ELR (cell line): ENCODE measurements at regions not wholly inside any gene's neighbourhood (a gene's known extent, or its start where the extent isn't known, plus 50 kb on each side); places are given as distances from the start of the nearest gene placed in this dataset.
"Not testable (repeated sequence)": the region's sequence is repeated elsewhere in the genome, so short reads cannot be mapped to it uniquely, and the experiment has no call there.

Experiments used
- DNase-seq: peaks from one replicate; pipeline ENCODE4 v3.0.0-alpha.2; 2015; ENCODE audit warnings: low read depth

DNA sequence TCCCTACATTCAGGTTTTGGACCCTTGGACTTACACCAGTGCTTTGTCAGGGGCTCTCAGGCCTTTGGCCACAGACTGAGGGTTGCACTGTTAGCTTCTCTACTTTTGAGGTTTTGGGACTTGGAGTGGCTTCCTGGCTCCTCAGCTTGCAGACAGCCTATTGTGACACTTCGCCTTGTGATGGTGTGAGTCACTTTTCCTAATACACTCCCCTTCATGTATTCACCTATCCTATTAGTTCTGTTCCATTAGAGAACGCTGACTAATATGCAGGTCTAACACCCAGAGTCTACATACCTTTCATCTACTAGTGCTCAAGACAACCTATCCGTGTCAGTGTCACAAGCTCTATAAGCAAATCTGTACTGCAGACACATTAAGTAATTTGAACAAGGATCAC, 605.3 kb downstream of the KCNT2 start:
- DNase-seq, result peak; percentile 11

- not testable (repeated sequence) for DNase-seq
These were observed 605.9 kb downstream of the KCNT2 start for GRCh38 chr1:196002296-196002695.

DNA sequence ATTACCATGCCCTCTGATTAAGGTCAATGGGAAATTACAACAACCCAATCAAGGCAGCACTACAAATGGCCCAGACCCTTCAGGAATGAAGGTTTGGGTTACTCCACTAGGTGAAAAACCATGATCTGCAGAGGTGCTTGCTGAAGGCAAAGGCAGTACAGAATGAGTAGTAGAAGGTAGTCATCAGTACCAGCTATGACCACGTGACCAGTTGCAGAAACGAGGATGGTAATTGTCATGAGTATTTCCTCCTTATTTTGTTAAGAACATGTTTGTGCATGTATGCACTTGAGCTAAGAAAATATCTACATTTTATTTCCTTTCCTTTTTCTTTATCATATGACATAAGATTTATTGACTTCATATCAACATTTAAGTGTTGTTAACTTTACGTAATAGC, 607.1 kb downstream of the KCNT2 start:
- no peak for DNase-seq

DNA sequence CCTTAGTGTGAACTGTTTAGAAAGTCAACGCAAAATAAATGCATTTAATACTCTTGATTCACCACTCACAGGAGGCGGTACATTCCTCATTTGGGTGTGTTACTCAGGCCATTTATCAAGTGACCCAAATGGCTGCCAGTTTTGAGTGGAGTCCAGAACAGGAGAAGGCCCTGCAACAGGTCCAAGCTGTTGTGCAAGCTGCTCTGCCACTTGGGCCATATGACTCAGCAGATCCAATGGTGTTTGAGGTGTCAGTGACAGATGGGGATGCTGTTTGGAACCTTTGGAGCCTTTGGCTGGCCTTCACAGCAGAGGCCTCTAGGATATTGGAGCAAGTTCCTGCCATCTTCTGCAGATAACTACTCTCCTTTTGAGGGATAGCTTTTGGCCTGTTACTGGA, 609.2 kb downstream of the KCNT2 start:
- no peak for DNase-seq

DNA sequence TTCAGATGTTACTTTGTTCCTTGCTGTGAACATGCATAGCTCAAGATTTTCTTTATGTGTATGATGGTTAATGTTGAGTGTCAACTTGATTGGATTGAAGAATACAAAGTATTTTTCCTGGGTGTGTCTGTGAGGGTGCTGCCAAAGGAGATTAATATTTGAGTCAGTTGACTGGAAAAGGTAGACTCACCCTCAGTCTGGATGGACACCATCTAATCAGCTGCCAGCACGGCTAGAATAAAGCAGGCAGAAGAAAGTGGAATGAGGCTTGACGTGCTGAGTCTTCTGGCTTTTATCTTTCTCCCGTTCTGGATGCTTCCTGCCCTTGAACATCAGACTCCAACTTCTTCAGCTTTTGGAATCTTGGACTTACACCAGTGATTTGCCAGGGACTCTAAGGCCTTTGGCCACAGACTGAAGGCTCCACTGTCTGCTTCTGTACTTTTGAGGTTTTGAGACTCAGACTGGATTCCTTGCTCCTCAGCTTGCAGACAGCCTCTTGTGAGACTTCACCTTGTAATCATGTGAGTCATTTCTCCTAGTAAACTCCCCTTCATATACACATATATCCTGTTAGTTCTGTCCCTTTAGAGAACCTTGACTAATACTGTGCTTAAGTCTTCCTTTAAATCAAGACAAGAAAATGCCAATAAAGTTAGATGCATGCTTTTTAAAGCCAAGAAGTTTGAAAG, 626.6 kb downstream of the KCNT2 start:
- peak; percentile 50 for DNase-seq

- DNase-seq, result peak; percentile 37
These were observed 628.6 kb downstream of the KCNT2 start for GRCh38 chr1:195979646-195980045.

- no peak for DNase-seq
These were observed 634.8 kb downstream of the KCNT2 start for GRCh38 chr1:195973311-195973904.

GRCh38 chr1:195971589-195971988, 636.7 kb downstream of the KCNT2 start:
- DNase-seq, result no peak

- no peak for DNase-seq
These were observed 638.0 kb downstream of the KCNT2 start for GRCh38 chr1:195970209-195970608.

DNA sequence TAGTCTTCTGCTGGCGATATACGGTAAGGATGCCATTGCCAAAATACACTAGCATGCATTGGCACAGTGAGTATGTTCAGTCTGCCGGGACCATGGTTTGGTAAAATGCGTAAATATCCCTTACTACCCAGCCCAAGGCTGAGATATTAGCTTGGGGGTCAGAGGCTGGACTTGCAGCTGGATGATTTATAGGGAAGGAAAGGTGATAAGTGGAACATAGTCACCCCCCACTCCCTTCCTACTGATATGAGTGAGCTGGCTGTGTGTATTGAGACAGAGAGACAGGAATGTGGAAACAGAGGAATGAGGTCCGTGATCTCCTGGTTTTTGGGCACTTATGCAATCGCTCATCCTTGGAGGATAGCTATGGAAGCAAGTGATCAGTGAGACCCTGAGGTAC, 642.8 kb downstream of the KCNT2 start:
- DNase-seq, result no peak

DNA sequence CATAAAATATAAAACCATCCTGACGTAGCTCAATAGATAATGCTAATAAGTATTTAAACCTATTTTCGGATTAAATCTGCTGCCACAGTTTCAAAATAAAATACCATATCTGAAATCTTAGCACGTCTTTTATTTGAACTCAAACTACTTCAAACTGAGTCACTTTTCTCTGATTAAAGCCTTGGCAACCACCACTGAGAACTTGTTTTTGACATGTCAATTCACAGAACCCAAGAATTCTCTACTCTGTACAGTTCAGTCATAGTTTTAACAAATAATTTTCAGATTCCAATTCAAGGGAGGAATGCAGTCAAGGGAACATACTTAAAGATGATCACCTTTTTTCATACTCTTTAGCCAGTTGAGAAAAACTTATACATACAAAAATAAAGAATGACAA, 643.2 kb downstream of the KCNT2 start:
- no peak for DNase-seq

DNA sequence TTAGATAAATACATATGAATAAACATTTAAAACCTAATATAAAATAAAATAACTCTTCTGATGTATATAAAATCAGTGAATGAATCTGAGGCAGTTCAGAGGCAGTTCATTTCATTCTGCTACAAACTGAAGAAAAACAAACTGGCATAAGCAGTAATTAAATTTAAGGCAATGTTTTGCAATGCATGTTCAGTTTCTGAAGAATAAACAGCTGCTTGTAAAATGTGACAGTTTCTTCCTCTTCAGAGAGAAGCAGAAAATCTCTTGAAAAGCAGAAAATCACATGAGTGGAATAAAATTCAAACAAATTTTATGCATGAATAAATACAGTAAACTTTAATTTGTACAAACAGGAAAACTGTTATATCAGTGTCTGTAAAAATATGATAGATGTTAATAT, 643.7 kb downstream of the KCNT2 start:
- DNase-seq, result no peak

- no peak for DNase-seq
These were observed 646.2 kb downstream of the KCNT2 start for GRCh38 chr1:195962051-195962450.

- no peak for DNase-seq
These were observed 647.7 kb downstream of the KCNT2 start for GRCh38 chr1:195960580-195960979.

GRCh38 chr1:195958131-195958530, 650.1 kb downstream of the KCNT2 start:
- DNase-seq, result no peak

GRCh38 chr1:195956845-195957244, 651.4 kb downstream of the KCNT2 start:
- DNase-seq, result no peak

GRCh38 chr1:195954848-195955247, 653.4 kb downstream of the KCNT2 start:
- no peak for DNase-seq

- DNase-seq, result no peak
These were observed 656.9 kb downstream of the KCNT2 start for GRCh38 chr1:195951313-195951712.

DNA sequence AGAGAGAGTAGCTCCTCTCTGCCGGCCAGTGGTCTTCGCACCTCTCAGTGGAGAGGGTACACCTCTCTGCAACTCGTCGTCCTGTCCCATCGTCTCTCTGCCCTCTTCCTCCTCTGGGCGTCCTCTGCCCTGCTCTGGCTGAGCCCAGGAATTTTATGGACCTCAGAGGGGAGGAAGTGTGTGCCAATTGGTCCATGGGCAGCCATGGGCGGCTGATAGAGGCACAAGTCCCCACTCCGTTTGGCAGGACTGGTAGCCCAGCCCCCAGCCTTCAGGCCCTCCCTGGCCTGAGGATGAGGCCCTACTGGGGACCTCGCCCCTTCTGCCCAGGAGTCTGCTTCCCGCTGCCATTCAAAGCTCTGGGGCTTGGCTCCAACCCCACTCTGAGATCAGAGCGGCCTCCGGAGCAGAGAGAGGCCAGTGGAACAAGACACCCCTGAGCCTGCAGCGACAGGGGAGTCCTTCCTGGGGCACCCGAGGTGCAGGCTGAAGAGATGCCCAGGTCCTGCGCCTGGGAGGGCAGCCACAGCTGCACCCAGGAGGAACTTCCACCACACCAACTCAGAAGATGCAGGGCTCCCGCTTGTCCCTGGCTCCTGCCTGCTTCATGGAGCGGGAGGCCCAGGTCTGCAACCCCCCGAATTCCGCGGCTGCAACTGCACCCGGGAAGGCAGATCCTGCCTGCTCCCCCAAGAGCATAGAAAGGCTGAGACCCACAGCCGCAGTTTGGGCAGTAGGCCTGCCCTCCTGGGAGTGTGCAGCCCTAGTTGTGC, 659.9 kb downstream of the KCNT2 start:
- DNase-seq, result no peak

- DNase-seq, result no peak
These were observed 661.7 kb downstream of the KCNT2 start for GRCh38 chr1:195946500-195946899.

DNA sequence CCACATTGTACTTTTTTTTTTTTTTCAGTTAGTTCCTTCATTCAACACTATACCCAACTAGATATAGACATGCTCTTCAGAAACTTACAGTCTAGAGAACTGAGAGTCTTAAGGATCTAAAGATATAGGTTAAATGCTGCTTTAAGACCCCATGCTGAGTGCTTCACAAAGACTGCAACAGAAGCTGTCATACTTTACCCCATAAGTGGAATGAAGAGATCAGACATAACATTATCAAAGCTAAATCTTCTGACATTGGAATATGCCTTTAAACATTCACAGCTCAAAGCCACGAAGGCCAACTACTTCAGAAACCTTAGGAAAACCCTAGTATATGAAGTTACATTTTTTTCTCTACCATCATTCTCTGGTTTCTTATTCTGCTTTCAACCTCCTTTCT, 666.4 kb downstream of the KCNT2 start:
- no peak for DNase-seq

GRCh38 chr1:195941314-195941713, 666.9 kb downstream of the KCNT2 start:
- no peak for DNase-seq

- peak; percentile 3 for DNase-seq
These were observed 668.4 kb downstream of the KCNT2 start for GRCh38 chr1:195939844-195940243.
